Skin epidermis (tissue), 12 donors: ENCODE measurements at regions not wholly inside any gene's neighbourhood (a gene's known extent, or its start where the extent isn't known, plus 50 kb on each side); places are given as distances from the start of the nearest gene placed in this dataset.
A peak's percentile ranks its signal among the peaks of the same experiment; 100 is the strongest.
"Not testable (repeated sequence)": the region's sequence is repeated elsewhere in the genome, so short reads cannot be mapped to it uniquely, and the experiment has no call there.

ENCODE experiments used
- H3K27ac ChIP-seq, 21 experiments: fragments of 200-600 bp; sonication (generic) in 11 of 21; one replicate each; pipeline ENCODE4 v1.5.0; 2020; ENCODE audit warnings: mild to moderate bottlenecking in 3 of 21, inconsistent platforms in 2 of 21, moderate library complexity in 2 of 21
- H3K4me3 ChIP-seq, 7 experiments: fragments of 200-600 bp; sonication (generic) in 2 of 7; one replicate each; pipeline ENCODE4 v1.5.0; 2020; ENCODE audit warnings: inconsistent platforms in 2 of 7, mild to moderate bottlenecking in 2 of 7, moderate library complexity in 1 of 7

DNA sequence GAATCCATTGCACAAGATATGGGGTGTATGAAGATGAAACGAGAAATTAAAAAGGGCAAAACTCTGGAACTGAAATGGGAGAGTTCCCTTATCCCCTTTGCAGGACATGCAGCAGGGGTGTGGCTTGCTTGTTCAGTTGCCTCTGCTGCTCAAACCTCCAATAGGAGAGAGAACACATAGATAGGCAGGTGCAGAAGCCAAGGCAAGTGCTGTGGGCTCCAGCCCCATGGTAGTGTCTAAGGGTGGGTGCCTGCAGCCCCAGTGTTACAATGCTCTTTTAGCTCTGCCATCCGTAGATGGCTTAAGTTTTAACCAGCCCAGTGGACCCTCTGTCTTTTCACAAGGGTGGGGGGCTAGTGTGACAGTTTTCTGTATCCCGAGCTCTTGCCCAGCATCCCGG is 69.7 kb downstream of the CMAS start:
- H3K4me3 ChIP-seq: no peak overlapping the region
- no peak overlapping the region for H3K27ac ChIP-seq

DNA sequence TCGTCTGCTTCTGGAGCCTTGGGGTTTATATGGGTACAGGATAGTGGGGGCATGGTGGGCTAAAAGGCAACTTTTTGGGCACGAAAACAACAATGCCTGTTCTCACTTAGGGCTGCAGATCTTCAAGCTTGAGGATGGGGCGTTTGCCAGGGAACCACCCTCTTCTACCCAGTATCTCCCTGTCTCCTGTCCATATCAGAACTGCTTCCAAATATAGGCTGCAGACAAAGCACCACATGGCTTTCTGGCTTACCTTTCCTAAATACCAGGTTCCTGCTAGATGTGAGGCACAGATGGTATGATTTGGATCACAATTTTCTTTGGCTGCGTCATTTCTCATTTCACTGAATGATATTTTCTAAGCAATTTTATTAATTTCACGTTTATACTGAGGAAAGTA is 70.4 kb downstream of the CMAS start:
- Histone ChIP-seq H3K4me3 (no peak overlapping the region), H3K27ac (no peak overlapping the region)

DNA sequence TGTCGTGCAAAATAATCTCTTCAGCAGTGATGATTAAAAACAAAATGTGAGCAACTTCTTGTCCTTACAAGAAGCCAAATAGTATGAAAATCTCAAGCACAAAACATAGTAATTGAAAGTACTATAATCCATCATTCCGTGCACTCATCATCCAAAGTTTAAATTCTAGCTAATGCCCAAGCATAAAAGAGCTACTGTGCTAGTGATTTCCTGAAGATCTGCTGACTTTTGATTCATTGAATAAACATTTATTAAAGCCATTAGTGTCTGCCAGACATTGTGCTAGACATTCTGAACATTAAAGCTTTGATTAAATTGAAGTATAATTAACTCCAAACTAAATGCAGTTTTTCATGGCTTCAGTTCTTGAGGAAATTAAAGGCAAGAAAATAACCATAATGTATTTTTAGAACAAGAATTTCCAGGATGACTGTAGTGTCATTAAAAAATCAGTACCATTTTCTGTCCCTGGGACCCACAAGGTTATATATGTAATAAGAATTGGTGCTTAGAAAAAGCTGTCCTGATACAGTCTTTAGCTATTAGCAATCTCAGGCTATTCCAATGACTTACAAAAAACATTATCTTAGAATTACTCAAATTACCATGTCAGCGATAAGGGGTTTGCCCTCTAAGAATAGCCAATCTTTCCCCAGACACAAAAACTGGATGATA is 71.7 kb downstream of the CMAS start:
- no peak overlapping the region for H3K4me3 ChIP-seq

DNA sequence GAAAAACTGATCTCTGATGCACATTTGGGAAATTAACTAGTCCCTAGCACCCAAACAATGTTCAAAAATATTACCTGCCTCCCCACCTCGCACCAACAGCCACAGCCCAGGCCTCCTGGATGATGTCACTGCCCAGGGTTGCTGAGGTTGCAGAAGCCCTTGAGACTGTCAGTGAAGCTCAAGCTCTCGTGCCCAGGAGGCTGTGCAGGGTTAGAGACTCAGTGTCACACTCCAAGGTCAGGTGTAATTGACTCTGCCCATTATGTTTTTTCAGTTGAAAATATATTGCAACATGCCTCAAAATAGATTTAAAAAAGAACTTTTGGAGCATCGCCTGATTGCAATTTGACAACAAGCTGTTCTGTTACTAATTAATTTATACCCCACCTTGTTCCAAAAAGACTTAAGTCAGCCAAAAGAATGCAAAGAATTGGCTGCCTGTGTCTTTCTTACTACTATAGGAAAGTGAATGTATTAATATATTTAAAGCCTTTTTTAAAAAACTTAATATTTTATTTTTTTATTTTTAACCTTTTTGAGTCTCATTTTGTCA is 72.3 kb downstream of the CMAS start:
- H3K27ac ChIP-seq: no peak overlapping the region

More for the DNA sequence above, 71.7 kb downstream of the CMAS start:
- H3K27ac ChIP-seq: no peak overlapping the region

DNA sequence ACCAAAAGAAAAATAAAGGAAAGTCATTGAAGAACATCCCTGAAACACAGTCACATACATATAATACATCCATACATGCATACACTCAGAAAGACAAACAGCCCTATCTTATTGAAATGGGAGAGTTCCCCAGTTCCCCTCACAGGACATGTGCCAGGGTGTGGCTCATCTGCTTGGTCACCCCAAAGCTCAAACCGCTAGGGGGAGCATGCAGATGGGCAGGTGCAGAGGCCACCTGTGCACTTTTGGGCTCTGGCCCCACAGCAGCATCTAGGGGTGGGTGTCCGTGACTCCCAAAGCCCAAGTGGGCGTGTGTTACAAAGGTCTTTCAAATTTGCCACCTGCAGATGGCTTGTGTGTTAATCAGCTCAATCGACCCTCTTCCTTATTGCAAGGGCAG is 75.2 kb downstream of the CMAS start:
- Histone ChIP-seq H3K4me3 (no peak overlapping the region), H3K27ac (no peak overlapping the region)

More for the DNA sequence above, 72.3 kb downstream of the CMAS start:
- no peak overlapping the region for H3K4me3 ChIP-seq

DNA sequence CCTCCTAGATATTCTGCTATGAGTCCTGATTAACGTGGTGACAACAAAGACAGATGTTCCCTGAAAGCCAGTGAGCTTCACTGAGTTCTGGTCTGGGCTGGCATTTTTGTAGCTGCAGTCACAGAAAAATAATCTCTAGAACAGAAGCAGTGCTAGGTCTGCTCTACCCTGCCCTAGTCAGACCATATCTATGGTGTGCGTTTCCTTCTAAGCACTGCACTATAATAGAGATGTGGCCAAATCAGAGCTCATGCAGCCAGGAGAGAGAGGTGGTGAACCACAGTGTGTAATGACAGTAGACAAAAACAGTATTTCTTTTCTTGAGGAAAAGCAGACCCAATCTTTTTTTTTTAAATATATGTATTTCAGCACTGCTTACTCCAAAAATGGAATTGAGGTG is 76.3 kb downstream of the CMAS start:
- no peak overlapping the region for H3K4me3 ChIP-seq
- no peak overlapping the region for H3K27ac ChIP-seq

DNA sequence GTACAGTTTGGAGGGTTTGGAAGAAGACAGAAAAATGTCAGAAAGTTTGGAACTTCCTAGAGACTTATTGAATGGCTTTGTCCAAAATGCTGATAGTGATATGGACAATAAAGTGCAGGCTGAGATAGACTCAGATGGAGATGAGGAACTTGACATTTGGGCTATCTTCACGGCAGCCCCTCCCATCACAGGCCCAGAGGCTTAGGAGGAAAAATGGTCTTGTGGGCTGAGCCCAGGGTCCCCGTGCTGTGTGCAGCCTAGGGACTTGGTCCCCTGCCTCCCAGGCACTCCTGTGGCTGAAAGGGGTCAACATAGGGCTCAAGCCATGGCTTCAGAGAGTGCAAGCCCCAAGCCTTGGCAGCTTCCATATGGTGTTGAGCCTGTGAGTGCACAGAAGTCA is 79.0 kb downstream of the CMAS start:
- Histone ChIP-seq H3K27ac (no peak overlapping the region), H3K4me3 (no peak overlapping the region)

DNA sequence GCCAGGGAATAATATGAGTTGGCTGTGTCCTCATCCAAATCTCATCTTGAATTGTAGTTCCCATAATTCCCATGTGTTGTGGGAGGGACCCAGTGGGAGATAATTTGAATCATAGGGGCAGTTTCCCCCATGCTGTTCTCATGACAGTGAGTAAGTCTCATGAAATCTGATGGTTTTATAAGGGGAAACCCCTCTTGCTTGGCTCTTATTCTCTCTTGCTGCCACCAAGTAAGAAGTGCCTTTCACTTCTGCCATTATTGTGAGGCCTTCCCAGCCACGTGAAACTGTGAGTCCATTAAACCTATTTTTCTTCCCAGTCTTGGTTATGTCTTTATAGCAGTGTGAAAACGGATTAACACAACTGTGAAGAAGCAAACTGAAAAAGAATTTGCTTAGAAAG is 80.1 kb downstream of the CMAS start:
- H3K27ac ChIP-seq, H3K4me3 ChIP-seq: not testable (repeated sequence)

DNA sequence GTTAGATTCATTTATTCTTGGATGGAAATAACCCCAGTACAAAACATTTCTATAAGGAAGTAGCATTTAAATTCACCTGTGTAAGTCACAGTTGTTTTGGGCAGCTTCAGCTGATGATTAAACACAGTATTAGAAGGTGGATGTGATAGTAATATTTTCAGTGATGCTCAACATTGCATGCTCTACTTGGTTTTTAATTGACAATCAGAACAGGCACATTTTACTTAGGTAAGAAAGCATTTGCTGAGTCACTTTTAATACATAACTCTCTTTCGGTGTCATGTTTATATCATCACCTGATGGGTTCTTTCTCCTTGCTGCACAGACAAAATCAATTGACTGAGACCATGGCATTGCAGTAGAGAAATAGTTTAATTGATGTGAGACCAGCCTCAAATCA is 80.7 kb downstream of the CMAS start:
- H3K4me3 ChIP-seq: no peak overlapping the region
- H3K27ac ChIP-seq: no peak overlapping the region

DNA sequence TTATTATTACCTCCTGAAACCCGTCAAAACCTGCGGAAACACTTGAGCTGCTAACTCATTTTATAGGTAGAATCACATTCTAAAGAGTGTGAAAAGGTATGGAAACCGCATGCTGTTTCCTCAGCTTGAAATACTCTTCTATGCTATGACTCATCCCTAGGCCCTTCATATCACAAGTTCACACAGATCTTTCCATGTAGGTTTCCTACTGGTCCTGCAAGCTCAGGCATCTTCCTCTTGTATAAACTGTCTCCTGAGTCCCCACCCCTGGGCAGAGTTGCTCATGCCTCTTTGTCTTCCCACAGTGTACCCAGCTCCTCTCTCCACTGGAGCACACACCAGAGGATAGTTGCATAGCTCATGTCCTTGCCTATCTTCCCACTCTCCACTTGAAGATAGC is 84.7 kb downstream of the CMAS start:
- Histone ChIP-seq H3K27ac (peak overlapping the region in 5 of 21 experiments; percentile 18 to 48 (median 42)), H3K4me3 (no peak overlapping the region)

DNA sequence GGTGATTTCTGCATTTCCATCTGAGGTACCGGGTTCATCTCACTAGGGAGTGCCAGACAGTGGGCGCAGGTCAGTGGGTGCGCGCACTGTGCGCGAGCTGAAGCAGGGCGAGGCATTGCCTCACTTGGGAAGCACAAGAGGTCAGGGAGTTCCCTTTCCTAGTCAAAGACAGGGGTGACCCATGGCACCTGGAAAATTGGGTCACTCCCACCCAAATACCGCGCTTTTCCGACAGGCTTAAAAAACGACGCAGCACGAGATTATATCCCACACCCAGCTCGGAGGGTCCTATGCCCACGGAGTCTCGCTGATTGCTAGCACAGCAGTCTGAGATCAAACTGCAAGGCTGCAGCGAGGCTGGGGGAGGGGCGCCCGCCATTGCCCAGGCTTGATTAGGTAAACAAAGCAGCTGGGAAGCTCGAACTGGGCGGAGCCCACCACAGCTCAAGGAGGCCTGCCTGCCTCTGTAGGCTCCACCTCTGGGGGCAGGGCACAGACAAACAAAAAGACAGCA is 90.6 kb downstream of the CMAS start:
- not testable (repeated sequence) for H3K4me3 ChIP-seq

More for the DNA sequence above, 90.6 kb downstream of the CMAS start:
- not testable (repeated sequence) for H3K27ac ChIP-seq
